CD14-positive monocyte (primary cell): ENCODE measurements at regions not wholly inside any gene's neighbourhood (a gene's known extent, or its start where the extent isn't known, plus 50 kb on each side); places are given as distances from the start of the nearest gene placed in this dataset.

ENCODE experiments used
- DNase-seq, 3 donors: peaks; one replicate each; pipeline ENCODE4 v3.0.0-alpha.2; 2011 to 2022
- H2AFZ ChIP-seq: 2 replicates; pipeline ENCODE4 v1.6.0; 2012; ENCODE audit warnings: mild to moderate bottlenecking, low read depth, low read length, inconsistent platforms; ENCODE audit not compliant: insufficient read depth, poor library complexity, severe bottlenecking
- H3K27ac ChIP-seq, 2 donors: 1 replicate in 1 of 2; 2 replicates in 1 of 2; pipeline ENCODE4 v1.5.1; 2012 to 2013; ENCODE audit warnings: low read length in 2 of 2, control low read depth in 1 of 2, inconsistent platforms in 1 of 2, low read depth in 1 of 2, mild to moderate bottlenecking in 1 of 2
- H3K27me3 ChIP-seq, 2 donors: one replicate each; pipeline versions ENCODE4 v1.6.0 to v1.6.1; 2011 to 2013; ENCODE audit warnings: low read length in 2 of 2; ENCODE audit not compliant: control insufficient read depth in 2 of 2, insufficient read depth in 2 of 2
- H3K36me3 ChIP-seq, 2 donors: replicated peaks in 1 of 2; 1 replicate in 1 of 2; 2 replicates in 1 of 2; pipeline versions ENCODE4 v1.5.1 to v1.6.1; 2012 to 2013; ENCODE audit warnings: low read length in 2 of 2, control low read depth in 1 of 2, inconsistent platforms in 1 of 2, mild to moderate bottlenecking in 1 of 2; ENCODE audit not compliant: insufficient read depth in 2 of 2, control insufficient read depth in 1 of 2
- H3K4me1 ChIP-seq, 2 donors: 1 replicate in 1 of 2; 2 replicates in 1 of 2; pipeline versions ENCODE4 v1.5.1 to v1.6.1; 2012 to 2013; ENCODE audit warnings: low read length in 2 of 2, control low read depth in 1 of 2, inconsistent platforms in 1 of 2, mild to moderate bottlenecking in 1 of 2, moderate library complexity in 1 of 2; ENCODE audit not compliant: insufficient read depth in 2 of 2, control insufficient read depth in 1 of 2
- H3K4me2 ChIP-seq: replicated peaks from 2 replicates; pipeline ENCODE3; 2012; ENCODE audit warnings: low read length, moderate library complexity, mild to moderate bottlenecking; ENCODE audit not compliant: poor library complexity, severe bottlenecking; ENCODE audit errors: extremely low read depth
- H3K4me3 ChIP-seq, 3 experiments: fragments of 200-600 bp in 1 of 3; sonication (generic) in 1 of 3; replicated peaks in 1 of 3; 1 replicate in 2 of 3; 2 replicates in 1 of 3; pipeline ENCODE4 v1.5.1; 2011 to 2013; ENCODE audit warnings: low read length in 3 of 3, mild to moderate bottlenecking in 3 of 3, control low read depth in 2 of 3, low read depth in 2 of 3, inconsistent platforms in 1 of 3, moderate library complexity in 1 of 3
- H3K79me2 ChIP-seq: 2 replicates; pipeline ENCODE4 v1.6.0; 2012; ENCODE audit warnings: mild to moderate bottlenecking, control low read depth, inconsistent platforms, low read length, moderate library complexity; ENCODE audit not compliant: insufficient read depth
- H3K9ac ChIP-seq: 2 replicates; pipeline ENCODE4 v1.6.0; 2017; ENCODE audit warnings: low read length, mild to moderate bottlenecking; ENCODE audit not compliant: insufficient read depth, poor library complexity, severe bottlenecking
- H3K9me3 ChIP-seq, 2 donors: replicated peaks in 1 of 2; 1 replicate in 1 of 2; 2 replicates in 1 of 2; pipeline versions ENCODE4 v1.5.1 to v1.6.1; 2012 to 2013; ENCODE audit warnings: low read length in 2 of 2, control low read depth in 1 of 2; ENCODE audit not compliant: control insufficient read depth in 1 of 2, insufficient read depth in 1 of 2
- H4K20me1 ChIP-seq: 2 replicates; pipeline ENCODE4 v1.6.0; 2012; ENCODE audit warnings: mild to moderate bottlenecking, low read length, control low read depth, moderate library complexity; ENCODE audit not compliant: insufficient read depth
- H3K27ac Mint-ChIP-seq, 7 donors: one replicate each; pipeline ENCODE4 v1.8.0; 2020; ENCODE audit warnings: mild to moderate bottlenecking in 7 of 7, mixed read lengths in 7 of 7, moderate library complexity in 6 of 7, inconsistent platforms in 2 of 7
- H3K27me3 Mint-ChIP-seq, 3 donors: one replicate each; pipeline ENCODE4 v1.8.0; 2021 to 2022; ENCODE audit warnings: low read depth in 3 of 3, mild to moderate bottlenecking in 3 of 3, mixed read lengths in 3 of 3, moderate library complexity in 3 of 3, inconsistent platforms in 1 of 3
- H3K36me3 Mint-ChIP-seq, 2 donors: one replicate each; pipeline ENCODE4 v1.8.0; 2020; ENCODE audit warnings: mixed read lengths in 2 of 2, inconsistent platforms in 1 of 2, mild to moderate bottlenecking in 1 of 2
- H3K4me1 Mint-ChIP-seq: one replicate; pipeline ENCODE4 v1.8.0; 2020; ENCODE audit warnings: mild to moderate bottlenecking, mixed read lengths
- H3K4me3 Mint-ChIP-seq, 2 donors: one replicate each; pipeline ENCODE4 v1.8.0; 2020; ENCODE audit warnings: mild to moderate bottlenecking in 2 of 2, mixed read lengths in 2 of 2, moderate library complexity in 1 of 2
- H3K9me3 Mint-ChIP-seq, 7 donors: one replicate each; pipeline ENCODE4 v1.8.0; 2020 to 2022; ENCODE audit warnings: mixed read lengths in 7 of 7, mild to moderate bottlenecking in 6 of 7, moderate library complexity in 6 of 7, inconsistent platforms in 2 of 7
- CTCF ChIP-seq: fragments of 200-600 bp; IDR thresholded peaks from one replicate; pipeline ENCODE4 v1.8.0; 2022; ENCODE audit warnings: antibody characterized with exemption, mild to moderate bottlenecking
- WGBS: methylation state at CpG from one replicate; pipeline ENCODE4 v1.1.5; 2013; ENCODE audit warnings: missing lambda C conversion rate; ENCODE audit not compliant: insufficient coverage; 5-methylcytosine and 5-hydroxymethylcytosine counted together
- intact Hi-C, 2 donors: fragments of 100-400 bp; cut with micrococcal nuclease; formaldehyde crosslinking; loops; one replicate each; pipeline versions ENCODE4 v1.15.0 to v1.15.1; 2023

DNA sequence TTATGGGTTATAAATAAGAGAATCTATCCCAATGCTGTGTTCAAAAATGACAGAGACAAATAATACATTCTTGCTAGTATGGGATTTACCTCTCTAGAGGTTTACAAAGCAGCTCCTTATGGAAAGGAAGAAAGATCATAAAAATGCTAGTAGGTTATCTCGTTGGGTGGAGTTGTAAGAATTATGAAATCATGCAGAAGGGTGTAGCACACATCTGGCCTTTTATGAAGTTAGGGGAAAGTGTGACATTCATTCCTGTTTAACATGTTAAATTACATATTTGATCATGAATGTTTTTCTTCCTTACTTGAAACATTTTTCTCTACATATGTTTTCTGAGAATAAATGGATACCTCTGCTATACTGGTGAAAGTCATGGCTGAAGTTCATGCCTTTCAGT is 414.2 kb downstream of the SH3GL2 start:
- no peak for DNase-seq
- H3K4me2 ChIP-seq, result no peak overlapping the region
- Mint-ChIP-seq H3K9me3 (peaks cover 0 to 9% (median 0%) of the 10 kb centered on the region in 7 donors), H3K27ac (no peak overlapping the region), H3K36me3 (no peaks in the 10 kb centered on the region), H3K4me1 (no peaks in the 10 kb centered on the region), H3K27me3 (peaks cover 0 to 1% (median under 1%) of the 10 kb centered on the region in 3 donors), H3K4me3 (no peak overlapping the region)
- no peaks in the 10 kb centered on the region for H3K9me3 ChIP-seq
- no peak for TF ChIP-seq CTCF
- intact Hi-C loops, result no loop called here
- H3K9ac ChIP-seq, result no peak overlapping the region
- H3K4me1 ChIP-seq, result no peaks in the 10 kb centered on the region
- no peaks in the 10 kb centered on the region for H3K27me3 ChIP-seq
- H3K79me2 ChIP-seq, result no peaks in the 10 kb centered on the region
- WGBS, result no CpG with 5 or more reads among the region's 1 CpG
- H4K20me1 ChIP-seq, result no peaks in the 10 kb centered on the region
- H3K27ac ChIP-seq, result no peak overlapping the region
- H2AFZ ChIP-seq, result no peak overlapping the region
- H3K4me3 ChIP-seq, result no peak overlapping the region
- no peaks in the 10 kb centered on the region for H3K36me3 ChIP-seq

DNA sequence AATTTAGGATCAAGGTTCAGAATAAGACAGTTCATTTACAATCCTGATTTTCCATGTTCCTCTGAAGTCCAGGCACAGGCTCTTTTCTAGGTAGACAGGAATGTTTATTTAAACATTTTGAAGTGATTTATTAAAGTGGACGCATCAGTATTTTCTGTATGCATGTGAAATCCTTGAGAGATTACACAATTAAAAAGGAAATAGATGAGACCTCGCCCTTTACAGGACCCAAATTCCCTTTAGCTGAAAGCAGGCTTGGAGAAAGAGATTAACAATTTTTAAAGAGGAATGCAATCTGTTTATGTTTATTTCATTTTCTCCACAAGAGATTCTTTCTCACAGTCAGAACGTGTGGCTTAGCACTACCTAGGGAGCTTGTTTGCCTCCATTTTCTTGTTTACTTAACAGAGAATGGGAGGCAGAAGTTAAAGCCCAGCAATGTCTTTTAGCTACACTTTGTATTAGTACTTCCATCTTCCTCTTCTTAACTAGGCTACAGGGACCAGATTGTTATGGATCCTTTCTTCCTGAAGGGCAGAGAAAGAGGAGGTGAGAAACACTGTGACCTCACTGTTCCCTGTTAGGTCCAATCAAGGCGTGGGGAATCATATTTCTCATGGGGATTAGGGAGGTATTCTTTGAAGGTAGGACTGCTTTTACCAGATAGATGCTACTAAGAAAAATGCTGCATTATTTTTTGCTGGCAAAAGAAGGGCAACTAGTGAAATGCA is 416.0 kb downstream of the SH3GL2 start:
- no peaks in the 10 kb centered on the region for H3K9me3 ChIP-seq
- H3K4me3 Mint-ChIP-seq, result no peak overlapping the region
- intact Hi-C loops, result no loop called here
- H4K20me1 ChIP-seq, result no peaks in the 10 kb centered on the region
- peaks cover 0 to 3% (median 1%) of the 10 kb centered on the region in 3 donors for H3K27me3 Mint-ChIP-seq
- H3K9me3 Mint-ChIP-seq, result peaks cover 0 to 9% (median 0%) of the 10 kb centered on the region in 7 donors
- no peak overlapping the region for H3K27ac ChIP-seq
- no peak overlapping the region for H3K4me2 ChIP-seq
- DNase-seq, result no peak
- H3K4me1 Mint-ChIP-seq, result no peaks in the 10 kb centered on the region
- no peaks in the 10 kb centered on the region for H3K36me3 Mint-ChIP-seq
- H3K9ac ChIP-seq, result no peak overlapping the region
- H3K27ac Mint-ChIP-seq, result no peak overlapping the region
- no peaks in the 10 kb centered on the region for H3K4me1 ChIP-seq
- WGBS, result 62% methylated on average over 1 of the region's 4 CpGs
- H3K36me3 ChIP-seq, result no peaks in the 10 kb centered on the region
- no peak overlapping the region for H2AFZ ChIP-seq
- H3K27me3 ChIP-seq, result no peaks in the 10 kb centered on the region
- H3K79me2 ChIP-seq, result no peaks in the 10 kb centered on the region
- no peak overlapping the region for H3K4me3 ChIP-seq
- TF ChIP-seq CTCF, result no peak
